B cell (primary cell): ENCODE measurements at regions not wholly inside any gene's neighbourhood (a gene's known extent, or its start where the extent isn't known, plus 50 kb on each side); places are given as distances from the start of the nearest gene placed in this dataset.

Experiments
- ATAC-seq: fragments of 200-7000 bp; cut with Tn5 transposase; one replicate; pipeline ENCODE4 v1.10.0; 2021; ENCODE audit warnings: low read depth, mild to moderate bottlenecking, moderate number of reproducible peaks, moderate library complexity
- CTCF ChIA-PET: fragments of 350-600 bp; sonication (Branson Sonifier 250); formaldehyde crosslinking; loops from one replicate; lab custom pipeline; 2021; ENCODE audit warnings: antibody characterized with exemption, inconsistent platforms; lab: Charles Lee
- POLR2A ChIA-PET: fragments of 350-600 bp; sonication (Branson Sonifier 250); formaldehyde crosslinking; loops from one replicate; lab custom pipeline; 2021; ENCODE audit warnings: antibody characterized with exemption; lab: Charles Lee
- DNase-seq: peaks from one replicate; pipeline ENCODE4 v3.0.0; 2013
- H2AFZ ChIP-seq: 2 replicates; pipeline ENCODE4 v1.6.1; 2012; ENCODE audit warnings: mild to moderate bottlenecking, low read depth, low read length; ENCODE audit not compliant: insufficient read depth, poor library complexity, severe bottlenecking
- H3K27ac ChIP-seq, 2 donors: 1 replicate in 1 of 2; 2 replicates in 1 of 2; pipeline ENCODE4 v1.5.1; 2012 to 2013; ENCODE audit warnings: low read length in 2 of 2, mild to moderate bottlenecking in 2 of 2, moderate library complexity in 1 of 2
- H3K27me3 ChIP-seq, 4 experiments: fragments of 200-600 bp in 1 of 4; sonication (generic) in 1 of 4; replicated peaks in 1 of 4; 1 replicate in 2 of 4; 2 replicates in 2 of 4; pipeline versions ENCODE4 v1.6.1 to v1.7.0; 2013 to 2016; ENCODE audit warnings: low read length in 3 of 4, mild to moderate bottlenecking in 2 of 4, mixed read lengths in 1 of 4, moderate library complexity in 1 of 4; ENCODE audit not compliant: insufficient read depth in 4 of 4, control insufficient read depth in 3 of 4; ENCODE audit errors: control extremely low read depth in 1 of 4
- H3K36me3 ChIP-seq, 2 experiments: replicated peaks in 1 of 2; 1 replicate in 1 of 2; 2 replicates in 1 of 2; pipeline versions ENCODE4 v1.6.1 to v1.7.1; 2013; ENCODE audit warnings: low read length in 1 of 2; ENCODE audit not compliant: insufficient read depth in 2 of 2, control insufficient read depth in 1 of 2; ENCODE audit errors: control extremely low read depth in 1 of 2, extremely low read depth in 1 of 2
- H3K4me1 ChIP-seq, 2 donors: fragments of 200-600 bp in 1 of 2; sonication (generic) in 1 of 2; 1 replicate in 1 of 2; 2 replicates in 1 of 2; pipeline versions ENCODE4 v1.5.1 to v1.6.1; 2013 to 2017; ENCODE audit warnings: low read length in 2 of 2; ENCODE audit not compliant: control insufficient read depth in 2 of 2, insufficient read depth in 2 of 2
- H3K4me2 ChIP-seq: replicated peaks from 2 replicates; pipeline ENCODE3; 2012; ENCODE audit warnings: mild to moderate bottlenecking, low read depth, low read length; ENCODE audit not compliant: poor library complexity, severe bottlenecking
- H3K4me3 ChIP-seq, 5 experiments: fragments of 200-600 bp in 1 of 5; sonication (generic) in 1 of 5; 1 replicate in 3 of 5; 2 replicates in 2 of 5; pipeline versions ENCODE4 v1.5.1 to v1.7.0; 2011 to 2016; ENCODE audit warnings: low read length in 4 of 5, mild to moderate bottlenecking in 4 of 5, low read depth in 2 of 5, control low read depth in 1 of 5, moderate library complexity in 1 of 5; ENCODE audit not compliant: insufficient read depth in 1 of 5; ENCODE audit errors: control extremely low read depth in 1 of 5, extremely low read depth in 1 of 5
- H3K79me2 ChIP-seq: fragments of 200-600 bp; sonication (generic); one replicate; pipeline ENCODE4 v1.6.0; 2016; ENCODE audit warnings: low read length; ENCODE audit not compliant: control insufficient read depth, insufficient read depth
- H3K9ac ChIP-seq: fragments of 200-600 bp; sonication (generic); 2 replicates; pipeline ENCODE4 v1.6.1; 2017; ENCODE audit warnings: mild to moderate bottlenecking, low read length, moderate library complexity
- H3K9me3 ChIP-seq, 3 donors: one replicate each; pipeline versions ENCODE4 v1.6.1 to v1.7.1; 2013; ENCODE audit warnings: low read length in 2 of 3; ENCODE audit not compliant: control insufficient read depth in 2 of 3, insufficient read depth in 1 of 3; ENCODE audit errors: control extremely low read depth in 1 of 3
- H4K20me1 ChIP-seq: 2 replicates; pipeline ENCODE4 v1.6.0; 2012; ENCODE audit warnings: mild to moderate bottlenecking, low read length; ENCODE audit not compliant: insufficient read depth, control insufficient read depth, poor library complexity, severe bottlenecking
- H3K27ac Mint-ChIP-seq: one replicate; pipeline ENCODE4 v1.8.0; 2021; ENCODE audit warnings: mixed read lengths
- H3K27me3 Mint-ChIP-seq: one replicate; pipeline ENCODE4 v1.8.0; 2021; ENCODE audit warnings: mixed read lengths
- H3K4me1 Mint-ChIP-seq: one replicate; pipeline ENCODE4 v1.8.0; 2021; ENCODE audit warnings: mixed read lengths
- H3K4me3 Mint-ChIP-seq: one replicate; pipeline ENCODE4 v1.8.0; 2021; ENCODE audit warnings: mixed read lengths
- H3K9me3 Mint-ChIP-seq: one replicate; pipeline ENCODE4 v1.8.0; 2022; ENCODE audit warnings: mixed read lengths; ENCODE audit not compliant: insufficient read depth
- CTCF ChIP-seq: fragments of 200-600 bp; IDR thresholded peaks from one replicate; pipeline ENCODE4 v1.8.0; 2022; ENCODE audit warnings: antibody characterized with exemption, mild to moderate bottlenecking
- EZH2 ChIP-seq: IDR thresholded peaks from 2 replicates; pipeline ENCODE4 v1.6.1; 2012; ENCODE audit warnings: borderline replicate concordance, low read depth, mild to moderate bottlenecking, moderate library complexity, low read length; ENCODE audit not compliant: insufficient read depth, poor library complexity, severe bottlenecking
- WGBS: methylation state at CpG from one replicate; pipeline ENCODE4 v1.1.5; 2013; ENCODE audit warnings: missing lambda C conversion rate; ENCODE audit not compliant: insufficient coverage; 5-methylcytosine and 5-hydroxymethylcytosine counted together
- intact Hi-C: fragments of 100-400 bp; cut with micrococcal nuclease; formaldehyde crosslinking; loops from one replicate; pipeline ENCODE4 v1.10.0; 2022

GRCh38 chr1:113219828-113220227, 146.8 kb downstream of the LRIG2 start:
- no peaks in the 10 kb centered on the region for H3K27me3 ChIP-seq
- intact Hi-C loops: no loop called here
- no peak overlapping the region for H2AFZ ChIP-seq
- ChIA-PET POLR2A (no interaction called here), CTCF (no interaction called here)
- no peak overlapping the region for H3K4me3 ChIP-seq
- Mint-ChIP-seq H3K4me1 (no peaks in the 10 kb centered on the region), H3K4me3 (no peak overlapping the region), H3K9me3 (no peaks in the 10 kb centered on the region), H3K27ac (no peak overlapping the region), H3K27me3 (peaks cover 7% of the 10 kb centered on the region)
- peaks cover 0 to 4% (median 0%) of the 10 kb centered on the region in 3 donors for H3K9me3 ChIP-seq
- no peak for TF ChIP-seq CTCF
- TF ChIP-seq EZH2: no peak
- no peaks in the 10 kb centered on the region for H4K20me1 ChIP-seq
- H3K4me2 ChIP-seq: no peak overlapping the region
- H3K27ac ChIP-seq: no peak overlapping the region
- DNase-seq: no peak
- H3K79me2 ChIP-seq: no peaks in the 10 kb centered on the region
- no peaks in the 10 kb centered on the region for H3K4me1 ChIP-seq
- no peak overlapping the region for H3K9ac ChIP-seq
- 88% methylated on average over 5 of the region's 5 CpGs for WGBS
- ATAC-seq: no peak
- no peaks in the 10 kb centered on the region for H3K36me3 ChIP-seq

- ChIA-PET POLR2A (no interaction called here), CTCF (no interaction called here)
- TF ChIP-seq EZH2: no peak
- TF ChIP-seq CTCF: no peak
- H3K4me1 ChIP-seq: no peaks in the 10 kb centered on the region
- H3K36me3 ChIP-seq: no peaks in the 10 kb centered on the region
- H3K27ac ChIP-seq: no peak overlapping the region
- H3K9me3 ChIP-seq: no peaks in the 10 kb centered on the region
- H4K20me1 ChIP-seq: no peaks in the 10 kb centered on the region
- H3K4me3 ChIP-seq: no peak overlapping the region
- H3K4me1 Mint-ChIP-seq: no peaks in the 10 kb centered on the region
- no CpG with 5 or more reads among the region's 2 CpGs for WGBS
- no peaks in the 10 kb centered on the region for H3K27me3 ChIP-seq
- no peak overlapping the region for H3K4me3 Mint-ChIP-seq
- no peak overlapping the region for H3K4me2 ChIP-seq
- H3K79me2 ChIP-seq: no peaks in the 10 kb centered on the region
- no peak for DNase-seq
- H3K9me3 Mint-ChIP-seq: no peaks in the 10 kb centered on the region
- no peak for ATAC-seq
- peaks cover 14% of the 10 kb centered on the region for H3K27me3 Mint-ChIP-seq
- H3K9ac ChIP-seq: no peak overlapping the region
- H2AFZ ChIP-seq: no peak overlapping the region
- intact Hi-C loops: no loop called here
- no peak overlapping the region for H3K27ac Mint-ChIP-seq
These were observed 150.0 kb downstream of the LRIG2 start for GRCh38 chr1:113223040-113223439.
